HL-60 (cell line): ENCODE measurements at regions not wholly inside any gene's neighbourhood (a gene's known extent, or its start where the extent isn't known, plus 50 kb on each side); places are given as distances from the start of the nearest gene placed in this dataset.

Experiments
- DNase-seq, 2 experiments: peaks; one replicate each; pipeline ENCODE4 v3.0.0-alpha.2; 2010 to 2020; ENCODE audit warnings: low read depth in 1 of 2, low spot score in 1 of 2
- H3K27ac ChIP-seq: fragments of 250-450 bp; sonication (Bioruptor Pico); replicated peaks from 2 replicates; pipeline ENCODE4 v1.5.1; 2020; ENCODE audit warnings: mild to moderate bottlenecking, moderate library complexity
- H3K27me3 ChIP-seq: fragments of 250-450 bp; sonication (Bioruptor Pico); 2 replicates; pipeline ENCODE4 v1.5.1; 2021; ENCODE audit warnings: mild to moderate bottlenecking, moderate library complexity; ENCODE audit not compliant: insufficient read depth, poor library complexity, severe bottlenecking
- H3K4me3 ChIP-seq: replicated peaks from 2 replicates; pipeline ENCODE4 v1.5.1; 2011; ENCODE audit warnings: mild to moderate bottlenecking, control low read depth, low read length; ENCODE audit not compliant: insufficient read depth
- CTCF ChIP-seq: IDR thresholded peaks from one replicate; pipeline ENCODE4 v1.5.1; 2011; ENCODE audit warnings: low read length, control low read depth, inconsistent platforms; ENCODE audit not compliant: insufficient read depth
- GABPA ChIP-seq: IDR thresholded peaks from 2 replicates; pipeline ENCODE4 v1.6.1; 2012; ENCODE audit warnings: low read depth
- POLR2AphosphoS5 ChIP-seq: IDR thresholded peaks from 2 replicates; pipeline ENCODE4 v1.6.1; 2012; ENCODE audit warnings: low read depth
- REST ChIP-seq: IDR thresholded peaks from 2 replicates; pipeline ENCODE4 v1.6.1; 2012; ENCODE audit warnings: low read depth; ENCODE audit not compliant: insufficient replicate concordance
- SPI1 ChIP-seq: IDR thresholded peaks from 2 replicates; pipeline ENCODE4 v1.6.1; 2012; ENCODE audit warnings: low read depth, mild to moderate bottlenecking, borderline replicate concordance

- Histone ChIP-seq H3K4me3 (no peak overlapping the region), H3K27me3 (no peaks in the 10 kb centered on the region), H3K27ac (no peak overlapping the region)
- DNase-seq, result no peak
- no peak for TF ChIP-seq REST
- no peak for TF ChIP-seq SPI1
- no peak for TF ChIP-seq GABPA
- no peak for TF ChIP-seq CTCF
- no peak for TF ChIP-seq POLR2AphosphoS5
Measured at GRCh38 chr3:185309795-185310194, 53.1 kb upstream of the MAP3K13 start.

GRCh38 chr3:185311991-185312390 lies 50.9 kb upstream of the MAP3K13 start:
- H3K27me3 ChIP-seq, result no peaks in the 10 kb centered on the region
- DNase-seq, result no peak
- no peak overlapping the region for H3K27ac ChIP-seq
- TF ChIP-seq POLR2AphosphoS5, result no peak
- TF ChIP-seq REST, result no peak
- no peak for TF ChIP-seq CTCF
- TF ChIP-seq GABPA, result no peak
- TF ChIP-seq SPI1, result no peak
- no peak overlapping the region for H3K4me3 ChIP-seq
